Pons (tissue), 1 donor: ENCODE measurements at regions not wholly inside any gene's neighbourhood (a gene's known extent, or its start where the extent isn't known, plus 50 kb on each side); places are given as distances from the start of the nearest gene placed in this dataset.

Experiments used
- DNase-seq: peaks from one replicate; pipeline ENCODE4 v3.0.0-alpha.2; 2016; ENCODE audit warnings: low spot score

GRCh38 chr3:117181222-117181621, 471.6 kb downstream of the TUSC7 start:
- DNase-seq: no peak

- no peak for DNase-seq
These were observed 475.0 kb downstream of the TUSC7 start for GRCh38 chr3:117184574-117184973.

GRCh38 chr3:117191245-117191644, 481.7 kb downstream of the TUSC7 start:
- no peak for DNase-seq

- DNase-seq: no peak
These were observed 483.3 kb downstream of the TUSC7 start for GRCh38 chr3:117192888-117193287.

- no peak for DNase-seq
These were observed 483.8 kb downstream of the TUSC7 start for GRCh38 chr3:117193390-117193789.

- no peak for DNase-seq
These were observed 485.5 kb downstream of the TUSC7 start for GRCh38 chr3:117195034-117195433.

GRCh38 chr3:117200962-117201361, 491.4 kb downstream of the TUSC7 start:
- DNase-seq: no peak

GRCh38 chr3:117201901-117202774, 492.6 kb downstream of the TUSC7 start:
- DNase-seq: no peak

- peak; percentile 18 for DNase-seq
These were observed 507.8 kb downstream of the TUSC7 start for GRCh38 chr3:117217355-117217754.

GRCh38 chr3:117217760-117218316, 508.3 kb downstream of the TUSC7 start:
- peak; percentile 9 for DNase-seq

GRCh38 chr3:117218641-117219048, 509.1 kb downstream of the TUSC7 start:
- no peak for DNase-seq

- no peak for DNase-seq
These were observed 509.7 kb downstream of the TUSC7 start for GRCh38 chr3:117219296-117219695.

GRCh38 chr3:117226932-117227331, 517.4 kb downstream of the TUSC7 start:
- no peak for DNase-seq

- no peak for DNase-seq
These were observed 518.9 kb downstream of the TUSC7 start for GRCh38 chr3:117228466-117228865.

- no peak for DNase-seq
These were observed 521.3 kb downstream of the TUSC7 start for GRCh38 chr3:117230924-117231323.

GRCh38 chr3:117234331-117234730, 524.8 kb downstream of the TUSC7 start:
- peak; percentile 32 for DNase-seq

- DNase-seq: no peak
These were observed 525.7 kb downstream of the TUSC7 start for GRCh38 chr3:117235304-117235703.

GRCh38 chr3:117238806-117239205, 529.2 kb downstream of the TUSC7 start:
- DNase-seq: no peak

- DNase-seq: no peak
These were observed 534.1 kb downstream of the TUSC7 start for GRCh38 chr3:117243657-117244056.

- no peak for DNase-seq
These were observed 537.4 kb downstream of the TUSC7 start for GRCh38 chr3:117246771-117247555.

GRCh38 chr3:117248153-117248552, 538.6 kb downstream of the TUSC7 start:
- no peak for DNase-seq

- no peak for DNase-seq
These were observed 542.6 kb downstream of the TUSC7 start for GRCh38 chr3:117252208-117252607.

GRCh38 chr3:117252651-117253050, 543.1 kb downstream of the TUSC7 start:
- no peak for DNase-seq
